HG03039 (cell line): ENCODE measurements at regions not wholly inside any gene's neighbourhood (a gene's known extent, or its start where the extent isn't known, plus 50 kb on each side); places are given as distances from the start of the nearest gene placed in this dataset.

Source experiments
- ATAC-seq: cut with Tn5 transposase; IDR thresholded peaks from one replicate; pipeline ENCODE4 v1.9.1; 2021; ENCODE audit warnings: mild to moderate bottlenecking, moderate library complexity; ENCODE audit not compliant: unreplicated experiment

DNA sequence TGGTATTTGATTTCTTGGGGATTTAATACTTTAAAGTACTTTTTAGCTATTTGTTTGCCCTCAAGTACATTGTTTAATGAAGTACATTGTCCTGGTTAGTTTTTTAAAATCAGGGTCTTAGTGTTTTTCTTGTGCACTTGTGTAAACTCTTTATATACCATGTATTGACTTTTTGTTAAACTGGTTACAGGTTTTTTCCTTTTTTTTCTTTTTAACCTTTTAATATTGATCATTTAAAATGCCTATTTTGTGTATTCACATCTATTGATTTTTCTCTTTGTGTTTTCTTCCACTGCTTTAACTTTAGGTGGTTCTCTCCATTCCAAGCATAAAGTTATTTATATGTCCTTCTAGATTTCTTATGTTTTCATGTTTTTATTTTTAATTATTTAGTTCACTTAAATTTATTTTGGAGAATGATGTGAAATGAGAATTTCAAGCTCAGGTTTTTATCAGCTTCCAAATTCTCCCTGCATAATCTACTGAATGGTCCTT is 84.5 kb upstream of the MYCN start:
- no peak for ATAC-seq

DNA sequence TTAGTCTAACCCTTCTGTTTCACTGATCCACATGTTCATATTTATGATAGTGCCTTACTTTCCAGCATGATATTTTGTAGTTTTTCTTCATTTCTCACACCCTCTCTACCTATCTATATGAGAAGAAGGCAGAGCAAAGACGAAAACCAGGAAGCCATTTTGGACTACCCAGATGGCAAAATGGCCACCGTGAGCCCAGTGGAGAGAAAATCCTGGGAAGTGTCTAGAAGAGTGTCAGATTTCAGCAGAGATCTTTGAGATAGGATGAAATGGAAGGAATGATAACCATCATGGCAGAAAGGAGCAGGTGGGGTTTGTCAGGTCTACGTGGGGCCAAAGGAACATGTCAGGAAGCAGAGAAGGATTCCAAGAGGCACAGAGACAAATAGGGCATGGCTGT is 84.0 kb upstream of the MYCN start:
- no peak for ATAC-seq

DNA sequence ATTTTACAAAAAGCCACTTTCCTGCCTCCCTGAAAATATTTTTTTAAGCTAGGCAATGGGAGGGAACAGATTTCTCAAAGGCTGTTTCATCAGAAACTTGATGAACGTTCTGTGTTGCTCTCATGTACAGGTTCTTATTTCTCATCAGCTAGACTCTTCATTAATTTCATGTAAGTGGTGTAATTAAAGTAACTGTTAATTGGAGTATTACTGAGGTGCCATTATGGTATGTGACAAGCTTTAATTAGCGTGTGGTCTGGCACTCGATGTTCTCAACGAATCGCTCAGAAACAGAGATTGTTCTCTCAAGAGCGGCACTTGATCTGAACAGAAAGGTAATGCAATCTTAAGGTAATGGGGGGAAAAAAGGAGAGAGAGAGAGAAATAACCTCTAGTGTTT is 81.9 kb upstream of the MYCN start:
- ATAC-seq, result no peak

DNA sequence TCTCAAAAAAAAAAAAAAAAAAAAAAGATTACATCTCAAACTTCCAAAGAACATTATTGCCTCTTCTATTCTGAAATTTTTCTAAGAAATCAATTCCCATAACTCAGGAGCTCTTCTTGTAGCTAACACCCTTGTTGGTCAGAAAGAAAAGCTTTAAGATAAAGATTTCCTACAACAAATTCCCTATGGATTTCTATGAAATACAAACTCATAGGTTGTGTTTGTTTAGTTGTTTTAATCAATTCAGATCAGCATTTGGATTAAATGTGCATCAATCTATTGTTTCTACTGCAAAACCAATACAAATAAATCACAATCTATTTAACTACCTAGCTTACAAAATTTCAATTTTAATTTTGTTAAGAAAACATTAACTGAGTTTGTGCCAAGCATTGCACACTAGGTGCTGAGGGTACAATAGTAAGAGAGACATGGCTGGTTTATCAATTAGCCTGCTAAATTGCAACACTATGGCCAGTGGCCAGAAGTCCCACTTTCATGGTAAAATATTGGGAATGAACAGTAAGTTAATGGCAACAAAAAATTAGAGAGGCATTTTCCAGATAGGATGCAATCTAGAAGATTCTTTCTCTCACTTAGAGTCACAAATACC is 80.2 kb upstream of the MYCN start:
- ATAC-seq, result no peak

DNA sequence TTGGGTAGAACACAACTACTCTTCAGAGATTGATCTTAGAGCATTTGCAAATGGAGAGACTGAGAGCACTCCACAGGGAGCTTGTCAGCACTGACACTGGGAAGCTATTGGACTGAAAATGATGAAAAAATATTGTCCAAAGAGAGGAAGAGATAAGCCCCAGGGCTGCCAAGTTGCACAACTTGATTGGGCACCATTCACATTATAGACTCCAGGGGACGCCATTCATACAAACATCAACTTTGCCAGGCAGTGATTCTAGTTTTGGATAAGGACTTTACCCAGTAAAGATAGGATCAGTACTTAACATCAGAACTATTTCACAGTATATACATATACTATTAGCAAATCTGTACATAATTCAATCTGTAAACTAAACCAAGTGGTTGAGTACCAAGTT is 79.6 kb upstream of the MYCN start:
- no peak for ATAC-seq

DNA sequence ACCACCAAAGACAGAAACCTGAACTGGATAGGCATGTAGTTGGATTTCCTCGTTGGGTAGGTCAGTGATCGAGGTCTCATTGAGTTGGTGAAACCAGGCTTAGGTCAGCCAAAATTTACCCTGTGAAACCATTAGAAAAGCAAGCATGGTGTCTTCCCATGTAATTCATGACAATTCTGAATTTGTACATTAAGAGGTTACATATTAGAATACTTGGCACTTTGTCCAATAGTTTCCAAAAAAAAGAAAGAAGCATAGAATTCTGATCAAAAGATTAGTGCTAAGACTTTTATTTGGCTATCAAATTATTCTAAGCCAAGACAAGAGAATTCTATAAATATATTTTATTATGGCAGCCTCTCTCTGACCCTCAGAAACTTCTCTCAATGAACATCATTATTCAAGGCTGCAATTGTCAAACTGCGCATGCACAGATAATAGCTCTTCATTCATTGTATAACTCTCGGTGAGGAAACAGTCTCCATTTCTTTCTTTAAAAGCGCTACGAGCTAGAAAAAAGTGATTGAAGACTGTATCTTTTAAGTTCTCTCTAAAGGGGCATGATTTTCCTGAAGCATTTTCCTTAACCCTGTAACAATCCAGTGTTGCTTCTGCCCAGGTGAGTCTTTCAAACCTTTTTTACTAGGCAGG is 79.1 kb upstream of the MYCN start:
- no peak for ATAC-seq

DNA sequence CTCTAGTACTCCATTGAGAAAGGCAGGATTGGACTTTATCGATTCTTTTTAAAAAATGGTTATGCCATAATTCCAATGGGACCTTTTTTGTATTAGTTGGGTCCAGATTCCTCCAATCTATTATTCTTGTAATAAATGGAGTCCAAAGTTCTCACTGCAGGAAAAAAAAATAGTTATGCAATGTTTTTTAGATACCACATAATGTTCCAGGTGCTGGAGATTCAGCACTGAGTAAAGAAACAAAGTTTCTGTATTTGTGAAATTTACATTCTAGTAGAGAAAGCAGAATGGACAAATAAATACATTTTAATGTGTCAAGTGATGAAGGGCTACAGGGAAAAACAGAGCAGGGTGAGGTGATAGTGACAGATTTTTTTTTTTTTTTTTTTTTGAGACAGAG is 78.5 kb upstream of the MYCN start:
- no peak for ATAC-seq

DNA sequence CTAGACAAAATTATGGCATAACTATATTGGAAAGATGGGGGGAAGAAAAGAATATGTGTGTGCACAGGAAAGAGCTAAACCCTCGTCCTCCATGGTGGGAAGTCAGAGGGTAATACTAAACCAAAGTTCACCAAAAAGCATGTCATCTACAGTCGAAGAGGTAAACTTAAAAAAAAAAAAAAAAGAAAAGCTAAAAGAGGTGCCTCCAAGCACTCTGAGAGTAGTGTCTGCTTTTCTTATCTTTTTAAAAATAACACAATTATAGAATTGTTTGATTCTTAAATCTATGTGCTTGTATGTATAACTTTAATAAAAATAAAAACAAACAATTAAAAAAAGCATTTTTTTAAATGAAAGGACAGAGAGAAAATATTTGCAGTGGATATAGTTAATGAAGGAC is 77.3 kb upstream of the MYCN start:
- ATAC-seq, result no peak

DNA sequence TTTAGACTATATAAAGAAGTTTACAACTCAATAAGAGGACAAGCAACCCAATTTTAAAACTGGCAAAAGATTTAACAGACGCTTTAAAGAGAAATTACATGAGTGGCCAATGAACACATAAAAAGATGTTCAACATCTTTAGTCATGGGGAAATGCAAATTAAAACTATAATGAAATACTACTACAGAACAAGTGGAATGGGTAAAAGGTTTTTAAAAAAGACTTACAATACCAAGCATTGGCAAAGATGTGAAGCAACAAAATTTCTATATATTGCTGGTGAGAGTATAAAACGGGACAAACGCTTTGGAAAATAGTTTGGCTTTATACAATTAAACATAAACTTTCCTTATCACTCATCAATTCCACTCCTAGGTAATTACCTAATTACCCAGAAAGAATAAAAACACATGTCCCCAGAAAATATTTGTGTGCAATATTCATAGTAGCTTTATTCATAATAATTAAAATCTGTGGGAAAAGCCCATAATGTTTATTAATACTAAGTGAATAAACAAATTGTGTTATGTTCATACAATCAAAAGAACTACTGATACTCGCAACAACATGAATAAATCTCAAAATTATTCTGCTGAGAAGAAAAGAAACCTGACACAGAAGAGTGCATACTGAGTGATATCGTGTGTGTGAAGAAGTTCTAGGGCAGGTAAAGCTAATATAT is 76.7 kb upstream of the MYCN start:
- no peak for ATAC-seq

DNA sequence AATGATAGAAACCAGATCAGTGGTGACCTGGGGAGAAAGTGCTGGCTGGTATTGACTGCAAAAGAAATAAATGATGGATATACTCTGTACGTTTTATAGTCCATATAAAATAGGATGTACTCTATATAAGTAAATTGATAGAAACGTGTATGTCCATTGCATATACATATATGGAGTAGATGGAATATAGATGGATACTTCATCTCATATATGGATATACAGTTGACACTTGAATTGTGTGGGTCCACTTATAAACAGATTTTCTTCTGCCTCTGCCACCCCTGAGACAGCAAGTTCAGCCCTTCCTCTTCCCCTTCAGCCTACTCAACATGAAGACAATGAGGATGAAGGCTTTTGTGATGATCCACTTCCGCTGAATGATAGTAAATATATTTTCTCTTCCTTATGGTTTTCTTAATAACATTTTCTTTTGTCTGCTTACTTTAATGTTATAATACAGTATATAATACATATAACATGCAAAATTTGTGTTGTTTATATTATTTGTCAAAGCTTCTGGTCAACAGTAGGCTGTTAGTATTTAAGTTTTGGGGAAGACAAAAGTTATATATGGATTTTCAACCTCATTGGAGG is 76.1 kb upstream of the MYCN start:
- ATAC-seq, result no peak

DNA sequence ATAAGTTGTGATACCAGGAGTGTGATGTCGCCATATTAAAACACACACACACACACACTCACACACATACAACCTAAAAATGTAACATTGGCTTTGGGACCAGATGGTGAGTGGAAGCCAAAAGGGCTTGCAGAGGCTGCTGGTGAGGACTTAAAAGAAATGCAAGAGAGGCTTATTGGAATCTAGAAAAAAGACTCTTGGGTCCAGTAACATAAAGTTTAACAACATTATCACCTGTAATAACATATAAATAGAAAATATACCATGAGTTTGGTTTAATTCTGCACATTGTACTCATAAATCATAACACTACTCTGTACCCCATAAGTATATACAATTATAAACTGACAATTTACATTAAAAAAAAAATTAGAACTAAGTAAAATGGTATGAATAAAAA is 74.4 kb upstream of the MYCN start:
- ATAC-seq, result no peak

DNA sequence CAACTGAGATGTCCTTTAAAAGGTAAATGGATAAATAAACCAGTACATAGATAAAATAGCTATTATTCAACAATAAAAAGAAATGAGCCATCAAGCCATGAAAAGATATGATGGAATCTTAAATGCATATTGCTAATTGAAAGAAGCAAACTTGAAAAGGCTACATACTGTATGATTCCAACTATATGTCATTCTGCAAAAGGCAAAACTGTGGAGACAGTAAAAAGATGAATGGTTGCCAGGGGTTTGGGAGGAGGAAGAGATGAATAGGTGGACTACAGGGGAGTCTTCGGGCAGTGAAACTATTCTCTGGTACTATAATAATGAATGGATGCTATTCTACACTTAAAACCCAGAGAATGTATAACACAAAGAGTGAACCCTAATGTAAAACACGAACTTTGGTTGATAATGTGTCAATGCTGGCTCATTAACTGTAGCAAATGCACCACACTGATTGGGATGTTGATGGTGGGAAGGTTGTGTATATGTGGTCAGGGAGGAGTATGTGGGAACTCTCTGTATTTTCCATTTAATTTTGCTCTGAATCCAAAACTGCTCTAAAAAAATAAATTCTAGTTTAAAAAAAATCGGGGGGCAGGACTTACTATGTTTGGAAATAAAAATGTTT is 73.7 kb upstream of the MYCN start:
- no peak for ATAC-seq

DNA sequence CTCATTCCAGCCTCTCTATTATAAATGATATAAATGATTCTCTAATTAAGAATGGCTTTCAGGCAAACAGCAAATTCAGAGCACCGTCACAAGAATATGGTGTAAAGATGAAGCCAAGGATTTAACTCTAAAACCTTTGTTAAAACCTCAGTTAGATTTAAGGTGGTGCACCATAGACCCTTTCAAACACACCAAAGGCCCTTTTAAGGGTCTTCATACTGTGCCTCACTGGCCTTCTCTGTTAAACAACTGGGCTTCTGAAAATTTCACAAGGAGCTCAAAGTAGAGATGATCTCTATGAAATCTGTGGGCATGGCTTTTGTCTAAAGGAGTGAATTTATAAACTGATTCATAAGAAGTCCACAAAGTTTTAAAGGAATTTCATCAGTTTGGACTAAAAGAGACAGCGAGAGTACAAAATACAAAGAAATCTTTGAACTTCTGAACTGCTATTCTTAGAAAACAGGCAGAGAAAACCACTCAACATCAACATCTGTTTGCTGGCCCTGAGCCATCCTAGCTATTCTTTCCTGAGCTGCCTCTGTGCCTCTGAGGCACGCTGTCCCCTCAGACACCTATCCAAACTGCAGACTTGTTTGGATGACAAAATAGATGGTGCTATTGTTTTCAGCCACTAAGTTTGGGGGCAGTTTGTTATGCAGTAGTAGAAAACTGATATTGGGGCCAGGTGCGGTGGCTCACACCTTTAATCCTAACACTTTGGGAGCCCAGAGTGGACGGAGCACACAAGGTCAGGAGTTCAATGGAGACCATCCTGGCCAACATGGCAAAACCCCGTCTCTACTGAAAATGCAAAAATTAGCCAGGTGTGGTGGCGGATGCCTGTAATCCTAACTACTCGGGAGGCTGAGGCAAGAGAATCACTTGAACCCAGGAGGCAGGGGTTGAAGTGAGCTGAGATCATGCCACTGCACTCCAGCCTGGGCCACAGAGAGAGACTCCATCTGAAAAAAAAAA is 72.9 kb upstream of the MYCN start:
- no peak for ATAC-seq

DNA sequence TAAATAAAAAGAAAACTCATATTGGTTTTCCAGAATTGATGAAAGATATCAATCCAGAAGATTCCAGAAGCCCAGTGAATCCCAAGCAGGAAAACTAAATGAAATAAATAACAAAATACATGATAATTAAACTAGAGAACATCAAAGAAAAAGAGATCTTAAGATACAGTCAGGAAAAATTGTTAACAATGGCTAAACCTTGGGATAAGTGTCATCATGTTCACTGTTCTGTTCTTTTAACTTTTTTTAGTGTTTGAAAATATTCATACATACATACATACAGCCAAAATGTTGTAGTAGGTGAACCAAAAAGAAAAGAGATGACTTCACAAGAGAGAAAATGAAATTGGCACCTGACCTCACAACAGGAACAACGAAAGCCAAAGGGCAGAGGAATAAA is 72.2 kb upstream of the MYCN start:
- ATAC-seq, result no peak

DNA sequence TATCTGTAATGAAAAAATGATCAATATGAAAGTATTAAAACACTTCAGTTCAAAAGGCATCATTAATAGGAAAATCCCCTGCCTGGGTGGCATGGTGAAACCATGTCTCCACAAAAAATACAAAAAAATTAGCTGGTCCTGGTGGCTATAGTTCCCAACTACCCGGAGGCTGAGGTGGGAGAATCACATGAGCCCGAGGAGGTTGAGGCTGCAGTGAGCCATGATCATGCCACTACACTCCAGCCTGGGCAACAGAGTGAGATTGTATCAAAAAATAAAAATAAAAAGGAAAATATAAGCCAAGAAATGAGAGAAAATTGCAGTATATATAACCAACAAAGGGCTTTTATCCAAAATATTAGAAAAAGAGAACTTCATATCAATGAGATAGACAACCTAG is 71.6 kb upstream of the MYCN start:
- ATAC-seq, result no peak

DNA sequence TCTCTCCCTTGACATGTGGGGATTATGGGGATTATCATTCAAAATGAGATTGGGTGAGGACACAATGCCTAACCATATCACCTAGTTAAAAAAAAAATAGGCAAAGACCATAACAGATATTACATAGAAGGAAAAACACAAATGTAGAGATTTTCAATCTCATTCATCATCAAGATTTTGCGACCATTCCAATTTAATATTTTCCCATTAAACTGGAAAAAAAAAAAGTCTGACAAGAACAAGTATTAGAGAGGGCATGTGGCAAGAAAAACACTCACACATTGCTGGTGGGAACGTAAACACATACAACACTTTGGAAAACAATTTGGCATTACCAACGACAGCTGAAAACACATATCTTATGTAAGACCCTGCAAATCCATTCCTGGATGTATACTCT is 71.0 kb upstream of the MYCN start:
- ATAC-seq, result no peak

DNA sequence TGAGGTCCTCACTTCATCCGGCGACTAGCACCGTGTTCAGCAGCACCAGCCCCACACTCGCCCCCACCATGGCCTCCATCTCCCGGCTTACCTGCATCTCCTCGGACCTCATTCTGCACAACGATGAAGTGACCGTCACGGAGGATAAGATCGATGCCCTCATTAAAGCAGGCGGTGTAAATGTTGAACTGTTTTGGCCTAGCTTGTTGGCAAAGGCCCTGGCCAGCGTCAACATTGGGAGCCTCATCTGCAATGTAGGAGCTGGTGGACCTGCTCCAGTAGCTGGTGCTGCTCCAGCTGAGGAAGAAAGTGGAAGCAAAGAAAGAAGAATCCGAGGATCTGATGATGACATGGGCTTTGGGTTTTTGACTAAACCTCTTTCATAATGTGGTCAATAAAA is 70.5 kb upstream of the MYCN start:
- ATAC-seq, result no peak

DNA sequence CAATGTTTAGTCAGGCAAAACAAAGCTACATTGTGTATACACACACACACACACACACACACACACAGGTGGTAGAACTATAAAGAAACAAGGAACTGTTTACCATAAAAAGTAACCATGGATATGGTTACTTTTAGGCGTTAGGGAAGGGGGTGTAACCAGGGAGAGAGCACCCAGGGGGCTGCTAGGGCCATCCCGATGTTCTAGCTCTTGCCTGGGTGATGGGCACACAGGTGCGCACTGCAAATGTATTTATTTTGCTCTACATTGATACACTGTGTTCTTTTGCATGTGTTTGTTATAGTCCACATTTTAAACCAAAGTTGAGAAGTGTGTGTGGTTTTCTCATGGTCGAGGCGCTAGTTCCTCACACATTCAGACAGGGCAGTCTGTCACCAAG is 69.8 kb upstream of the MYCN start:
- ATAC-seq, result no peak

DNA sequence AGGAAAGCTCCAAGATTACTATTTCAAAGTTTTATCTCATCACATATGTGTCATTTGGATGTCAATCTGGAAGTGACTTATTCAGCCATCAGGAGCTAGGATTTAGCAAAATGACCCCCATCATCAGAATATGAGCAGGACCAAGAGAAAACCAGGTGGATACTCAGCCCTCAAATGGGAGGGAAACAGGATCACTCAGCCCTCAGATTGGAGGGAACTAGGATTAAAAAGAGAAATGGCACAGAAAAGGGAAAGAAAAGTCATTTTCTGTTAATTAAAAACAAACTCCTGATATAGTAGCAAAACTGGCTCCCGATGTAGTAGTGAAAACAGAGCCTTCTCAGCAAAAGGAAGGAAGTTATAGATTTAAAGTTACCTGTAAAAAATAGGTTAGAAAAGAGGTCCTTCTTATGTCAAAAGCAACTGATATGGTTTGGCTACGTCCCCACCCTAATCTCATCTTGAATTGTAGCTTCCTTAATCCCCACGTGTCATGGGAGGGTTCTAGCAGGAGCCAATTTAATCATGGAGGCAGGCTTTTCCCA is 69.0 kb upstream of the MYCN start:
- ATAC-seq, result no peak

DNA sequence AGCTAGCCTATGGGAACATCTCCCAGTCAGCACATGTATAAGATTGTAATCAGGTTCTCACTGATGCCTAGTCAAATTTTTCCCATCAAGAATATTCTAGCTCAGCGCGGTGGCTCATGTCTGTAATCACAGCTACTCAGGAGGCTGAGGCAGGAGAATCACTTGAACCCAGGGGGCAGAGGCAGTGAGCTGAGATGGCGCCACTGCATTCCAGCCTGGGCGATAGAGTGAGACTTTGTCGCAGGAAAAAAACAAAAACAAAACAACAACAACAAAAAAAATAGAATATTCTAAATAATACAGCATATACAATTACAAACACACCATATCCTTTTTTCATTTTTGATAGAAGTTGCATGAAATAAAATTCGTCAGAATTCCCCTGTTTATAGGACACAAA is 67.5 kb upstream of the MYCN start:
- ATAC-seq, result no peak
